ENCODE measurements at regions not wholly inside any gene's neighbourhood (a gene's known extent, or its start where the extent isn't known, plus 50 kb on each side); places are given as distances from the start of the nearest gene placed in this dataset.

DNA sequence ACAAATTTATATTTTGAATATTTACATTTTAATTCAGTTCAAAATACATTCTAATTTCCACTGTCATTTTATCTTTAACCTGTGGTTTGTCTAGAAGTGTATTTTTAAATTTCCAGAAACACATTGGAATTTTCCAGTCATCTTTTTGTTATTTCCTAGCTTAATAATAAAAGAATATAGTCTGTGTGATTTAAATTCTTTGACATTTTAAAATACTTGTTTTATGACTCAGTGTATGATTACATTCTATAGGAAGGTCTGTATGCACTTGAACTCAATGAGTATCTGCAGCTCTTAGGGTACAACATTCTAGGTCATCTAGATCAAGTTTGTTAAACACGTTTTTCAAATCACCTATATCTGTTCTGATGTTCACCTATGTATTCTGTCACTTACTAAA is 88.3 kb upstream of the MBOAT2 start:
- Histone ChIP-seq H3K23me2 (ENCODE audit: low read depth, low read length) (no peaks in the 10 kb centered on the region; the same call in 1 of the 2 replicates), H4K20me1 (replicated peaks in 1 of 2; ENCODE audit: control insufficient read depth in 1 of 2, insufficient read depth in 2 of 2, low read length in 2 of 2) (no peaks in the 10 kb centered on the region), H3K56ac (replicated peaks; ENCODE audit: insufficient read length, low read depth, low read length) (no peak overlapping the region), H3K36me3 (ENCODE audit: control insufficient read depth in 2 of 4, insufficient read depth in 4 of 4, low read length in 3 of 4) (no peaks in the 10 kb centered on the region), H4K5ac (ENCODE audit: insufficient read length, low read depth, low read length) (no peak overlapping the region), H2BK20ac (ENCODE audit: low read length) (no peak overlapping the region), H2BK120ac (replicated peaks; ENCODE audit: low read depth, low read length) (no peak overlapping the region), H3K79me1 (ENCODE audit: low read depth, low read length) (no peaks in the 10 kb centered on the region), H3K4me3 (ENCODE audit: extremely low read depth in 1 of 4, insufficient read depth in 2 of 4, low read depth in 3 of 4, low read length in 4 of 4) (no peak overlapping the region), H3K79me2 (ENCODE audit: control insufficient read depth in 1 of 2, insufficient read depth in 2 of 2, low read length in 2 of 2) (no peaks in the 10 kb centered on the region), H3K9ac (replicated peaks in 1 of 4; ENCODE audit: extremely low read depth in 1 of 4, low read depth in 3 of 4, low read length in 3 of 4) (no peak overlapping the region), H4K91ac (replicated peaks; ENCODE audit: insufficient read length, low read length) (no peak overlapping the region), H3K4me1 (replicated peaks in 1 of 4; ENCODE audit: control insufficient read depth in 3 of 4, insufficient read depth in 4 of 4, low read length in 3 of 4) (peaks cover 0 to 12% (median 9%) of the 10 kb centered on the region in 4 experiments; a peak in 6 of 7 replicates), H3K27me3 (replicated peaks in 1 of 4; ENCODE audit: control insufficient read depth in 3 of 4, extremely low read depth in 1 of 4, insufficient read depth in 3 of 4, low read length in 3 of 4) (peaks cover 0 to 8% (median 3%) of the 10 kb centered on the region in 4 experiments; a peak in 3 of 7 replicates), H3K18ac (ENCODE audit: extremely low read depth, low read length) (no peak overlapping the region), H4K8ac (ENCODE audit: extremely low read depth, insufficient read depth, low read length) (no peak overlapping the region), H3K4ac (replicated peaks; ENCODE audit: insufficient read length, low read depth, low read length) (no peak overlapping the region), H2AFZ (ENCODE audit: low read length) (no peak overlapping the region), H3K14ac (ENCODE audit: insufficient read length) (no peak overlapping the region), H2BK15ac (ENCODE audit: low read length) (no peak overlapping the region), H2BK12ac (ENCODE audit: low read depth, low read length) (no peak overlapping the region), H3K4me2 (ENCODE audit: insufficient read depth in 1 of 2, low read depth in 2 of 2, low read length in 2 of 2) (no peak overlapping the region), H3K23ac (ENCODE audit: insufficient read length) (no peak overlapping the region), H3K27ac (ENCODE audit: low read depth, low read length) (no peak overlapping the region), H2BK5ac (ENCODE audit: low read depth, low read length) (no peak overlapping the region), H3K9me3 (ENCODE audit: insufficient read depth in 2 of 2, low read depth in 1 of 2, low read length in 1 of 2) (no peaks in the 10 kb centered on the region), H2AK5ac (ENCODE audit: low read depth, low read length) (no peak overlapping the region)
- ChIA-PET CTCF (ENCODE audit: partially characterized antibody) (interaction anchor here (0.9 to 6.6 kb wide), 4 partner anchors 12 to 279 kb away, joined by 3 to 75 read pairs (median 6); no protein-coding TSS in a partner anchor), POLR2A (ENCODE audit: partially characterized antibody) (interaction anchor here (0.6 kb wide), 1 partner anchor 56 kb away, joined by 3 read pairs; no protein-coding TSS in a partner anchor)
- no peak for TF ChIP-seq SP4 (IDR thresholded peaks at IDR 0.05; ENCODE audit: low read length)
- DNase-seq (ENCODE audit: low read depth in 1 of 2, low spot score in 2 of 2) (no peak), FAIRE-seq (no peak)
- WGBS, 2 experiments (ENCODE audit: extremely low coverage in 1 of 2, insufficient coverage in 1 of 2, insufficient read length in 1 of 2, insufficient replicate concordance in 2 of 2, low coverage in 1 of 2, low lambda C conversion rate in 2 of 2, missing lambda C conversion rate in 1 of 2): 77% methylated on average over 1 of the region's 1 CpG; no CpG with 5 or more reads in 1 of the 2 experiments

All from H1 (cell line).